ENCODE measurements at regions not wholly inside any gene's neighbourhood (a gene's known extent, or its start where the extent isn't known, plus 50 kb on each side); places are given as distances from the start of the nearest gene placed in this dataset.

DNA sequence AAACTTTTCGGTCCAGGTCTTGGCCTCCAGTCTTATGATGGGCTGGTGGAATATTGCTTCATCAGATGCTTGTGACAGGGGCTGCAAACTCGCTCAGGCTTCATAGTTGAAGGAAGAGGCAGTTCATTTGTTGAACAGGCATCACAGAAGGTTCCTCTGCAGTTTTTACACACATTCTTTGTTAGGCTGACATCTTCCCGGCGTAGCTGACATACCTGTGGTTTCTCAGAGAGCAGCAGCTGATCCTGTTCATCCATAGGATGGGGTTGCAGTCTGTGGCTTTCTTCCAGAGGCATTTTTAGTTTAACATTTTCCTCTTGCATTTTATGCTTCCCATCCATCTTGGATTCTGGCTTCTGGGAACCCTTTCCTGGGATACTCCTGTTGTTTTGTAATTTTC lies 1255.2 kb downstream of the EFNA5 start:
- Histone ChIP-seq H3K4me1 (ENCODE audit: control insufficient read depth, extremely low read depth, insufficient read depth, low read length) (no peaks in the 10 kb centered on the region), H3K9me1 (ENCODE audit: control insufficient read depth, extremely low read depth, insufficient read depth, low read length) (no peaks in the 10 kb centered on the region), H3K27me3 (ENCODE audit: control insufficient read depth, extremely low read depth, insufficient read depth, low read length) (no peaks in the 10 kb centered on the region), H3K4me2 (ENCODE audit: control insufficient read depth, extremely low read depth, insufficient read depth, low read depth, low read length) (peak overlapping the region; percentile 6), H3K27ac (ENCODE audit: control insufficient read depth, insufficient read depth, low read length) (no peak overlapping the region), H3K79me2 (ENCODE audit: control insufficient read depth, insufficient read depth, low read length) (no peaks in the 10 kb centered on the region), H4K20me1 (ENCODE audit: control insufficient read depth, extremely low read depth, insufficient read depth, low read length) (no peaks in the 10 kb centered on the region), H2AFZ (ENCODE audit: control insufficient read depth, low read length) (peak overlapping the region; percentile 23), H3K9me3 (ENCODE audit: control insufficient read depth, low read depth, low read length) (no peaks in the 10 kb centered on the region), H3K36me3 (ENCODE audit: control insufficient read depth in 2 of 2, extremely low read depth in 1 of 2, insufficient read depth in 2 of 2, low read length in 2 of 2) (no peaks in the 10 kb centered on the region), H3K4me3 (ENCODE audit: control insufficient read depth in 2 of 3, extremely low read depth in 1 of 3, insufficient read depth in 2 of 3, low read depth in 1 of 3, low read length in 3 of 3) (no peak overlapping the region), H3K9ac (ENCODE audit: control insufficient read depth, extremely low read depth, insufficient read depth, low read length) (no peak overlapping the region)
- DNase-seq (ENCODE audit: low read depth, low spot score) (no peak), FAIRE-seq (peak; percentile 98)
- dilution Hi-C loops (cut with MboI; ENCODE audit: extremely low pct_ligation_motif_present, low sequenced_read_pairs), result no loop called here
- TF ChIP-seq, protein P1, sequence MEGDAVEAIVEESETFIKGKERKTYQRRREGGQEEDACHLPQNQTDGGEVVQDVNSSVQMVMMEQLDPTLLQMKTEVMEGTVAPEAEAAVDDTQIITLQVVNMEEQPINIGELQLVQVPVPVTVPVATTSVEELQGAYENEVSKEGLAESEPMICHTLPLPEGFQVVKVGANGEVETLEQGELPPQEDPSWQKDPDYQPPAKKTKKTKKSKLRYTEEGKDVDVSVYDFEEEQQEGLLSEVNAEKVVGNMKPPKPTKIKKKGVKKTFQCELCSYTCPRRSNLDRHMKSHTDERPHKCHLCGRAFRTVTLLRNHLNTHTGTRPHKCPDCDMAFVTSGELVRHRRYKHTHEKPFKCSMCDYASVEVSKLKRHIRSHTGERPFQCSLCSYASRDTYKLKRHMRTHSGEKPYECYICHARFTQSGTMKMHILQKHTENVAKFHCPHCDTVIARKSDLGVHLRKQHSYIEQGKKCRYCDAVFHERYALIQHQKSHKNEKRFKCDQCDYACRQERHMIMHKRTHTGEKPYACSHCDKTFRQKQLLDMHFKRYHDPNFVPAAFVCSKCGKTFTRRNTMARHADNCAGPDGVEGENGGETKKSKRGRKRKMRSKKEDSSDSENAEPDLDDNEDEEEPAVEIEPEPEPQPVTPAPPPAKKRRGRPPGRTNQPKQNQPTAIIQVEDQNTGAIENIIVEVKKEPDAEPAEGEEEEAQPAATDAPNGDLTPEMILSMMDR (optimal IDR thresholded peaks at IDR 0.05 in 1 of 3, IDR thresholded peaks at IDR 0.05 in 1 of 3, conservative IDR thresholded peaks at IDR 0.05 in 1 of 3; ENCODE audit: extremely low read depth in 1 of 3, insufficient read depth in 2 of 3, low read length in 3 of 3), result peak in 1 of 3 experiments; percentile 11
- TF ChIP-seq EZH2 (IDR thresholded peaks at IDR 0.05; ENCODE audit: low read length), result no peak

DNA sequence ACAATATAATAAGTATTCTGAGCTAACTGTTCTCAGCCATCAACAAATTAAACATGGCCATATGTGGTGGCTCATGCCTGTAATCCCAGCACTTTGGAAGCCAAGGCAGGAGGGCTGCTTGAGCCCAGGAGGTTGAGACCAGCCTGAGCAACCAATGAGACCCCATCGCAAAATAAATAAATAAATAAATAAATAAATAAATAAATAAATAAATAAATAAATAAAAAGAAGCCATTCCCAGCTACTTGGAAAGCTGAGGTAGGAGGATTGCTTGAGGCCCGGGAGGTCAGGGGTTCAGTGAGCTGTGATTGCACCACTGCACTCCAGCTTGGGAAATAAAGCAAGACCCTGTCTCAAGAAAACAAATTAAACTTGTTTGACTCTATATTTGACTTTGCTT lies 1256.4 kb downstream of the EFNA5 start:
- Histone ChIP-seq H3K9me1 (ENCODE audit: control insufficient read depth, extremely low read depth, insufficient read depth, low read length) (no peaks in the 10 kb centered on the region), H3K4me3 (ENCODE audit: control insufficient read depth in 2 of 3, extremely low read depth in 1 of 3, insufficient read depth in 2 of 3, low read depth in 1 of 3, low read length in 3 of 3) (no peak overlapping the region), H3K4me2 (ENCODE audit: control insufficient read depth, extremely low read depth, insufficient read depth, low read depth, low read length) (no peak overlapping the region), H3K9me3 (ENCODE audit: control insufficient read depth, low read depth, low read length) (no peaks in the 10 kb centered on the region), H2AFZ (ENCODE audit: control insufficient read depth, low read length) (no peak overlapping the region), H3K4me1 (ENCODE audit: control insufficient read depth, extremely low read depth, insufficient read depth, low read length) (no peaks in the 10 kb centered on the region), H3K36me3 (ENCODE audit: control insufficient read depth in 2 of 2, extremely low read depth in 1 of 2, insufficient read depth in 2 of 2, low read length in 2 of 2) (no peaks in the 10 kb centered on the region), H3K9ac (ENCODE audit: control insufficient read depth, extremely low read depth, insufficient read depth, low read length) (no peak overlapping the region), H3K27me3 (ENCODE audit: control insufficient read depth, extremely low read depth, insufficient read depth, low read length) (no peaks in the 10 kb centered on the region), H4K20me1 (ENCODE audit: control insufficient read depth, extremely low read depth, insufficient read depth, low read length) (no peaks in the 10 kb centered on the region), H3K79me2 (ENCODE audit: control insufficient read depth, insufficient read depth, low read length) (no peaks in the 10 kb centered on the region), H3K27ac (ENCODE audit: control insufficient read depth, insufficient read depth, low read length) (no peak overlapping the region)
- no peak for DNase-seq (ENCODE audit: low read depth, low spot score)
- TF ChIP-seq, protein P1 (optimal IDR thresholded peaks at IDR 0.05 in 1 of 3, IDR thresholded peaks at IDR 0.05 in 1 of 3, conservative IDR thresholded peaks at IDR 0.05 in 1 of 3; ENCODE audit: extremely low read depth in 1 of 3, insufficient read depth in 2 of 3, low read length in 3 of 3), result no peak
- TF ChIP-seq EZH2 (IDR thresholded peaks at IDR 0.05; ENCODE audit: low read length), result no peak
- dilution Hi-C loops (cut with MboI; ENCODE audit: extremely low pct_ligation_motif_present, low sequenced_read_pairs), result no loop called here
- FAIRE-seq, result no peak
